Liver (tissue), 8 donors: ENCODE measurements at regions not wholly inside any gene's neighbourhood (a gene's known extent, or its start where the extent isn't known, plus 50 kb on each side); places are given as distances from the start of the nearest gene placed in this dataset.

Experiments used
- DNase-seq: peaks from one replicate; pipeline ENCODE4 v3.0.0-alpha.2; 2017; ENCODE audit warnings: low spot score
- H3K27ac ChIP-seq, 2 donors: one replicate each; pipeline ENCODE4 v1.7.0; 2013; ENCODE audit warnings: inconsistent platforms in 2 of 2, low read length in 2 of 2, control low read depth in 1 of 2, low read depth in 1 of 2, mild to moderate bottlenecking in 1 of 2
- H3K27me3 ChIP-seq, 4 donors: one replicate each; pipeline versions ENCODE4 v1.6.1 to v1.7.0; 2013; ENCODE audit warnings: low read length in 3 of 4, inconsistent platforms in 1 of 4, mild to moderate bottlenecking in 1 of 4, moderate library complexity in 1 of 4; ENCODE audit not compliant: control insufficient read depth in 4 of 4, insufficient read depth in 4 of 4
- H3K36me3 ChIP-seq, 4 donors: one replicate each; pipeline versions ENCODE4 v1.6.1 to v1.7.0; 2013; ENCODE audit warnings: low read length in 3 of 4, mild to moderate bottlenecking in 3 of 4, low read depth in 1 of 4, moderate library complexity in 1 of 4; ENCODE audit not compliant: control insufficient read depth in 4 of 4, insufficient read depth in 3 of 4
- H3K4me1 ChIP-seq, 4 donors: one replicate each; pipeline versions ENCODE4 v1.6.1 to v1.7.0; 2013; ENCODE audit warnings: low read length in 3 of 4, mild to moderate bottlenecking in 3 of 4, moderate library complexity in 1 of 4; ENCODE audit not compliant: control insufficient read depth in 4 of 4, insufficient read depth in 4 of 4
- H3K4me3 ChIP-seq, 3 donors: one replicate each; pipeline versions ENCODE4 v1.6.1 to v1.7.0; 2013; ENCODE audit warnings: low read length in 3 of 3, control low read depth in 1 of 3, low read depth in 1 of 3, mild to moderate bottlenecking in 1 of 3
- H3K9ac ChIP-seq, 2 donors: one replicate each; pipeline ENCODE4 v1.7.0; 2013; ENCODE audit warnings: low read length in 2 of 2, mild to moderate bottlenecking in 2 of 2, moderate library complexity in 2 of 2, control low read depth in 1 of 2, low read depth in 1 of 2
- H3K9me3 ChIP-seq, 4 donors: one replicate each; pipeline versions ENCODE4 v1.6.1 to v1.7.0; 2013; ENCODE audit warnings: low read length in 3 of 4; ENCODE audit not compliant: control insufficient read depth in 4 of 4
- EGR1 ChIP-seq, 2 donors: IDR thresholded peaks; 2 replicates each; pipeline ENCODE4 v1.6.1; 2016 to 2018; ENCODE audit warnings: antibody characterized with exemption in 2 of 2, low read depth in 2 of 2
- FOXA1 ChIP-seq: IDR thresholded peaks from 2 replicates; pipeline ENCODE4 v1.6.1; 2016; ENCODE audit warnings: antibody characterized with exemption
- FOXA2 ChIP-seq: IDR thresholded peaks from 2 replicates; pipeline ENCODE4 v1.6.1; 2016; ENCODE audit warnings: antibody characterized with exemption
- GABPA ChIP-seq, 2 donors: IDR thresholded peaks in 1 of 2; conservative IDR thresholded peaks in 1 of 2; 2 replicates each; pipeline ENCODE4 v1.6.1; 2016; ENCODE audit warnings: antibody characterized with exemption in 2 of 2, mild to moderate bottlenecking in 1 of 2, moderate library complexity in 1 of 2
- HNF4A ChIP-seq, 2 donors: conservative IDR thresholded peaks; 2 replicates each; pipeline ENCODE4 v1.6.1; 2016; ENCODE audit warnings: antibody characterized with exemption in 2 of 2, mild to moderate bottlenecking in 2 of 2
- HNF4G ChIP-seq: IDR thresholded peaks from 2 replicates; pipeline ENCODE4 v1.6.1; 2016; ENCODE audit warnings: antibody characterized with exemption
- NR2F2 ChIP-seq: IDR thresholded peaks from 2 replicates; pipeline ENCODE4 v1.6.1; 2016; ENCODE audit warnings: antibody characterized with exemption
- RAD21 ChIP-seq, 2 donors: IDR thresholded peaks; 2 replicates each; pipeline ENCODE4 v1.6.1; 2016; ENCODE audit warnings: antibody characterized with exemption in 2 of 2, mild to moderate bottlenecking in 2 of 2
- RXRA ChIP-seq, 2 donors: IDR thresholded peaks; 2 replicates each; pipeline ENCODE4 v1.6.1; 2017 to 2018; ENCODE audit warnings: antibody characterized with exemption in 2 of 2, mild to moderate bottlenecking in 1 of 2
- SP1 ChIP-seq: IDR thresholded peaks from 2 replicates; pipeline ENCODE4 v1.6.1; 2018; ENCODE audit warnings: antibody characterized with exemption, mild to moderate bottlenecking
- TAF1 ChIP-seq: conservative IDR thresholded peaks from 2 replicates; pipeline ENCODE4 v1.6.1; 2016; ENCODE audit warnings: antibody characterized with exemption, mild to moderate bottlenecking
- YY1 ChIP-seq: IDR thresholded peaks from 2 replicates; pipeline ENCODE4 v1.6.1; 2016; ENCODE audit warnings: antibody characterized with exemption, mild to moderate bottlenecking
- WGBS: extraction: QIAGEN DNeasy Blood & Tissue Kit; methylation state at CpG from one replicate; pipeline ENCODE4 v1.1.7; 2013; 5-methylcytosine and 5-hydroxymethylcytosine counted together
- TF ChIP-seq, protein P1 (sequence below): IDR thresholded peaks from 2 replicates; pipeline ENCODE4 v1.6.1; 2016; ENCODE audit warnings: antibody characterized with exemption
- TF ChIP-seq, protein P2 (sequence below): IDR thresholded peaks from 2 replicates; pipeline ENCODE4 v1.6.1; 2016; ENCODE audit warnings: antibody characterized with exemption, mild to moderate bottlenecking
- TF ChIP-seq, protein P3 (sequence below): IDR thresholded peaks from 2 replicates; pipeline ENCODE4 v1.6.1; 2016; ENCODE audit warnings: antibody characterized with exemption
- TF ChIP-seq, protein P4 (sequence below): fragments of 150-350 bp; IDR thresholded peaks from 2 replicates; pipeline ENCODE4 v1.5.1; 2017; ENCODE audit warnings: improper control_type of control experiment, low read depth, low read length; ENCODE audit not compliant: missing input control
- TF ChIP-seq, protein P5 (sequence below): IDR thresholded peaks from 2 replicates; pipeline ENCODE4 v1.6.1; 2016; ENCODE audit warnings: antibody characterized with exemption
- donor health status: healthy.
- donor health status: healthy.
- donor health status: healthy.
- donor health status: healthy.
- donor health status: healthy.

DNA sequence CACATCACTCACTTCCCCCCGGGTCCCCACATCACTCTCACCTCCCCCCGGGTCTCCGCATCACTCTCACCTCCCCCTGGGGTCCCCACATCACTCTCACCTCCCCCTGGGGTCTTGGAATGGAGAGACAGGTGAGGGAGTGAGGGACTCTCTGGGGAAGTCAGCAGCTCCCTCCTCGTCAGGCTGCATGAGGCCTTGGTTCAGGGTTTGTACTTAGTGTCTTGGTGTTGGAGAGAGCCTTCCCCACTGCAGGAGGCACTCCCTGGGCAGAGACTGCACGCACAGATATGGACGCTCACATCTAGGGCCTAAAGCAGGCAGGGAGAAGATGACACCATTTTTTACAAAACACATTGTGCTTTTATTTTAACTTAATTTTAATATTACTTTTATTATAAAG, 56.5 kb upstream of the IRX4 start:
- no peak overlapping the region for H3K4me3 ChIP-seq
- 61% methylated on average over 6 of the region's 6 CpGs for WGBS
- peaks cover 0 to 4% (median 2%) of the 10 kb centered on the region in 4 donors for H3K27me3 ChIP-seq
- H3K9ac ChIP-seq = no peak overlapping the region
- no peak overlapping the region for H3K27ac ChIP-seq
- no peak for DNase-seq
- no peak for TF ChIP-seq RXRA (IDR thresholded peaks at IDR 0.05)
- TF ChIP-seq, protein P1, sequence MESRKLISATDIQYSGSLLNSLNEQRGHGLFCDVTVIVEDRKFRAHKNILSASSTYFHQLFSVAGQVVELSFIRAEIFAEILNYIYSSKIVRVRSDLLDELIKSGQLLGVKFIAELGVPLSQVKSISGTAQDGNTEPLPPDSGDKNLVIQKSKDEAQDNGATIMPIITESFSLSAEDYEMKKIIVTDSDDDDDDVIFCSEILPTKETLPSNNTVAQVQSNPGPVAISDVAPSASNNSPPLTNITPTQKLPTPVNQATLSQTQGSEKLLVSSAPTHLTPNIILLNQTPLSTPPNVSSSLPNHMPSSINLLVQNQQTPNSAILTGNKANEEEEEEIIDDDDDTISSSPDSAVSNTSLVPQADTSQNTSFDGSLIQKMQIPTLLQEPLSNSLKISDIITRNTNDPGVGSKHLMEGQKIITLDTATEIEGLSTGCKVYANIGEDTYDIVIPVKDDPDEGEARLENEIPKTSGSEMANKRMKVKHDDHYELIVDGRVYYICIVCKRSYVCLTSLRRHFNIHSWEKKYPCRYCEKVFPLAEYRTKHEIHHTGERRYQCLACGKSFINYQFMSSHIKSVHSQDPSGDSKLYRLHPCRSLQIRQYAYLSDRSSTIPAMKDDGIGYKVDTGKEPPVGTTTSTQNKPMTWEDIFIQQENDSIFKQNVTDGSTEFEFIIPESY = no peak
- no peak for TF ChIP-seq FOXA1
- no peak for TF ChIP-seq HNF4A (conservative IDR thresholded peaks at IDR 0.05)
- TF ChIP-seq, protein P2, sequence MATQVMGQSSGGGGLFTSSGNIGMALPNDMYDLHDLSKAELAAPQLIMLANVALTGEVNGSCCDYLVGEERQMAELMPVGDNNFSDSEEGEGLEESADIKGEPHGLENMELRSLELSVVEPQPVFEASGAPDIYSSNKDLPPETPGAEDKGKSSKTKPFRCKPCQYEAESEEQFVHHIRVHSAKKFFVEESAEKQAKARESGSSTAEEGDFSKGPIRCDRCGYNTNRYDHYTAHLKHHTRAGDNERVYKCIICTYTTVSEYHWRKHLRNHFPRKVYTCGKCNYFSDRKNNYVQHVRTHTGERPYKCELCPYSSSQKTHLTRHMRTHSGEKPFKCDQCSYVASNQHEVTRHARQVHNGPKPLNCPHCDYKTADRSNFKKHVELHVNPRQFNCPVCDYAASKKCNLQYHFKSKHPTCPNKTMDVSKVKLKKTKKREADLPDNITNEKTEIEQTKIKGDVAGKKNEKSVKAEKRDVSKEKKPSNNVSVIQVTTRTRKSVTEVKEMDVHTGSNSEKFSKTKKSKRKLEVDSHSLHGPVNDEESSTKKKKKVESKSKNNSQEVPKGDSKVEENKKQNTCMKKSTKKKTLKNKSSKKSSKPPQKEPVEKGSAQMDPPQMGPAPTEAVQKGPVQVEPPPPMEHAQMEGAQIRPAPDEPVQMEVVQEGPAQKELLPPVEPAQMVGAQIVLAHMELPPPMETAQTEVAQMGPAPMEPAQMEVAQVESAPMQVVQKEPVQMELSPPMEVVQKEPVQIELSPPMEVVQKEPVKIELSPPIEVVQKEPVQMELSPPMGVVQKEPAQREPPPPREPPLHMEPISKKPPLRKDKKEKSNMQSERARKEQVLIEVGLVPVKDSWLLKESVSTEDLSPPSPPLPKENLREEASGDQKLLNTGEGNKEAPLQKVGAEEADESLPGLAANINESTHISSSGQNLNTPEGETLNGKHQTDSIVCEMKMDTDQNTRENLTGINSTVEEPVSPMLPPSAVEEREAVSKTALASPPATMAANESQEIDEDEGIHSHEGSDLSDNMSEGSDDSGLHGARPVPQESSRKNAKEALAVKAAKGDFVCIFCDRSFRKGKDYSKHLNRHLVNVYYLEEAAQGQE = no peak
- no peak for TF ChIP-seq TAF1
- no peak for TF ChIP-seq EGR1 (IDR thresholded peaks at IDR 0.05; ENCODE audit: low read depth in 2 of 2)
- no peak for TF ChIP-seq SP1
- TF ChIP-seq RAD21 (IDR thresholded peaks at IDR 0.05) = no peak
- TF ChIP-seq HNF4G = no peak
- H3K4me1 ChIP-seq = no peaks in the 10 kb centered on the region
- no peaks in the 10 kb centered on the region for H3K36me3 ChIP-seq
- H3K9me3 ChIP-seq = no peaks in the 10 kb centered on the region

DNA sequence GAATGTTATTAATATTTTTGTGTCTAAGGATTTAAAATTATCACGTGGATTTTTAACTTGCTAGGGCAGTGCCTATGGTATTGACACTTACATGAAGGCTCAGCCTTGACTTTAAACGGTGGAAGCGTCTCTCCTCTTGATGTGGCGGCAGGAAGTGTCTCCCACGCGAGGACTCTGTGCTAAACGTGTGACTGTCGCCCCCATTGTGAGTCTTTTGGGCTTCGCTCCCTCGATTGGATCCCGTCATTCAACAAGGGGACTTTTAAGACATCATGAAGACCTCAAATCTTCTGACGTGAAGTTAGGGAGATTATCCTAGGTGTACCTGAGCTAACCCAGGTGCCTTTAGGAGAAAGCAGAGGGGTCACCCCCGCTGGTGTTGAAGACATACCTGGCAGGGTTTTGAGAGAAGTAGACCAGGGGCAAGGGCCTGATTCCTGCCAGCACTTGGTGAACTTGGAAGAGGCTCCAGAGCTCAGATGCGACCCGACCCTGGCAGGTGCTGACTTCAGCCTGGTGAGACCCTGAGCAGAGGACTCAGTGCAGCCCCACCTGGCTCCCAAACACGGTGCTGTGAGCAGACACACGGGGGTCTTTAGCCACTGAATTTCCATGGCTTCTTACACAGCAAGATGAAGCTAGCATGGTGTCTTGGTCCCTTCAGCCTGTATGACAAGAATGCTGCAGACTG, 55.7 kb upstream of the IRX4 start:
- Histone ChIP-seq H3K4me1 (no peaks in the 10 kb centered on the region), H3K27me3 (peaks cover 2 to 5% (median 3%) of the 10 kb centered on the region in 4 donors), H3K36me3 (no peaks in the 10 kb centered on the region), H3K4me3 (no peak overlapping the region), H3K9me3 (no peaks in the 10 kb centered on the region), H3K9ac (no peak overlapping the region), H3K27ac (no peak overlapping the region)
- DNase-seq = no peak
- WGBS = 74% methylated on average over 17 of the region's 17 CpGs
- TF ChIP-seq SP1 (no peak), TAF1 (no peak), NR2F2 (no peak), FOXA2 (no peak), GABPA (IDR thresholded peaks at IDR 0.05 in 1 of 2, conservative IDR thresholded peaks at IDR 0.05 in 1 of 2) (no peak), EGR1 (IDR thresholded peaks at IDR 0.05; ENCODE audit: low read depth in 2 of 2) (no peak), FOXA1 (no peak), HNF4A (conservative IDR thresholded peaks at IDR 0.05) (no peak), HNF4G (no peak), RAD21 (IDR thresholded peaks at IDR 0.05) (no peak), YY1 (no peak), RXRA (IDR thresholded peaks at IDR 0.05) (no peak)
- TF ChIP-seq, protein P3, sequence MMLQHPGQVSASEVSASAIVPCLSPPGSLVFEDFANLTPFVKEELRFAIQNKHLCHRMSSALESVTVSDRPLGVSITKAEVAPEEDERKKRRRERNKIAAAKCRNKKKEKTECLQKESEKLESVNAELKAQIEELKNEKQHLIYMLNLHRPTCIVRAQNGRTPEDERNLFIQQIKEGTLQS = no peak
- TF ChIP-seq, protein P4, sequence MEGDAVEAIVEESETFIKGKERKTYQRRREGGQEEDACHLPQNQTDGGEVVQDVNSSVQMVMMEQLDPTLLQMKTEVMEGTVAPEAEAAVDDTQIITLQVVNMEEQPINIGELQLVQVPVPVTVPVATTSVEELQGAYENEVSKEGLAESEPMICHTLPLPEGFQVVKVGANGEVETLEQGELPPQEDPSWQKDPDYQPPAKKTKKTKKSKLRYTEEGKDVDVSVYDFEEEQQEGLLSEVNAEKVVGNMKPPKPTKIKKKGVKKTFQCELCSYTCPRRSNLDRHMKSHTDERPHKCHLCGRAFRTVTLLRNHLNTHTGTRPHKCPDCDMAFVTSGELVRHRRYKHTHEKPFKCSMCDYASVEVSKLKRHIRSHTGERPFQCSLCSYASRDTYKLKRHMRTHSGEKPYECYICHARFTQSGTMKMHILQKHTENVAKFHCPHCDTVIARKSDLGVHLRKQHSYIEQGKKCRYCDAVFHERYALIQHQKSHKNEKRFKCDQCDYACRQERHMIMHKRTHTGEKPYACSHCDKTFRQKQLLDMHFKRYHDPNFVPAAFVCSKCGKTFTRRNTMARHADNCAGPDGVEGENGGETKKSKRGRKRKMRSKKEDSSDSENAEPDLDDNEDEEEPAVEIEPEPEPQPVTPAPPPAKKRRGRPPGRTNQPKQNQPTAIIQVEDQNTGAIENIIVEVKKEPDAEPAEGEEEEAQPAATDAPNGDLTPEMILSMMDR = no peak
- TF ChIP-seq, protein P2 = no peak
- TF ChIP-seq, protein P5, sequence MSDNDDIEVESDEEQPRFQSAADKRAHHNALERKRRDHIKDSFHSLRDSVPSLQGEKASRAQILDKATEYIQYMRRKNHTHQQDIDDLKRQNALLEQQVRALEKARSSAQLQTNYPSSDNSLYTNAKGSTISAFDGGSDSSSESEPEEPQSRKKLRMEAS = no peak
- TF ChIP-seq, protein P1 = no peak
